ENCODE measurements at regions not wholly inside any gene's neighbourhood (a gene's known extent, or its start where the extent isn't known, plus 50 kb on each side); places are given as distances from the start of the nearest gene placed in this dataset.

GRCh38 chr6:48817333-48818051, 645.6 kb downstream of the MMUT start:
- Histone ChIP-seq H3K4me3 (replicated peaks; ENCODE audit: low read depth, low read length) (no peak overlapping the region), H3K36me3 (ENCODE audit: control insufficient read depth, insufficient read depth, low read length) (no peaks in the 10 kb centered on the region), H3K27me3 (replicated peaks; ENCODE audit: control insufficient read depth, insufficient read depth, low read length) (no peaks in the 10 kb centered on the region)
- DNase-seq (ENCODE audit: extremely low read depth, insufficient read length): no peak
- TF ChIP-seq CTCF (IDR thresholded peaks at IDR 0.05; ENCODE audit: insufficient read depth, low read length, poor library complexity, severe bottlenecking): no peak

GRCh38 chr6:48814957-48815356, 648.1 kb downstream of the MMUT start:
- no peaks in the 10 kb centered on the region for H3K36me3 ChIP-seq (ENCODE audit: control insufficient read depth, insufficient read depth, low read length)
- no peak for TF ChIP-seq CTCF (IDR thresholded peaks at IDR 0.05; ENCODE audit: insufficient read depth, low read length, poor library complexity, severe bottlenecking)
- H3K27me3 ChIP-seq (replicated peaks; ENCODE audit: control insufficient read depth, insufficient read depth, low read length): no peaks in the 10 kb centered on the region
- H3K4me3 ChIP-seq (replicated peaks; ENCODE audit: low read depth, low read length): no peak overlapping the region
- DNase-seq (ENCODE audit: extremely low read depth, insufficient read length): no peak

- no peak for TF ChIP-seq CTCF (IDR thresholded peaks at IDR 0.05; ENCODE audit: insufficient read depth, low read length, poor library complexity, severe bottlenecking)
- no peaks in the 10 kb centered on the region for H3K27me3 ChIP-seq (replicated peaks; ENCODE audit: control insufficient read depth, insufficient read depth, low read length)
These were observed 649.2 kb downstream of the MMUT start for GRCh38 chr6:48813836-48814235.

GRCh38 chr6:48809700-48810099, 653.4 kb downstream of the MMUT start:
- Histone ChIP-seq H3K27me3 (replicated peaks; ENCODE audit: control insufficient read depth, insufficient read depth, low read length) (no peaks in the 10 kb centered on the region), H3K36me3 (ENCODE audit: control insufficient read depth, insufficient read depth, low read length) (no peaks in the 10 kb centered on the region), H3K4me3 (replicated peaks; ENCODE audit: low read depth, low read length) (no peak overlapping the region)
- TF ChIP-seq CTCF (IDR thresholded peaks at IDR 0.05; ENCODE audit: insufficient read depth, low read length, poor library complexity, severe bottlenecking): no peak
- no peak for DNase-seq (ENCODE audit: extremely low read depth, insufficient read length)

More at GRCh38 chr6:48813836-48814235, 649.2 kb downstream of the MMUT start:
- no peaks in the 10 kb centered on the region for H3K36me3 ChIP-seq (ENCODE audit: control insufficient read depth, insufficient read depth, low read length)
- H3K4me3 ChIP-seq (replicated peaks; ENCODE audit: low read depth, low read length): no peak overlapping the region
- DNase-seq (ENCODE audit: extremely low read depth, insufficient read length): no peak

GRCh38 chr6:48809245-48809644, 653.8 kb downstream of the MMUT start:
- Histone ChIP-seq H3K27me3 (replicated peaks; ENCODE audit: control insufficient read depth, insufficient read depth, low read length) (no peaks in the 10 kb centered on the region), H3K36me3 (ENCODE audit: control insufficient read depth, insufficient read depth, low read length) (no peaks in the 10 kb centered on the region), H3K4me3 (replicated peaks; ENCODE audit: low read depth, low read length) (no peak overlapping the region)
- TF ChIP-seq CTCF (IDR thresholded peaks at IDR 0.05; ENCODE audit: insufficient read depth, low read length, poor library complexity, severe bottlenecking): no peak
- no peak for DNase-seq (ENCODE audit: extremely low read depth, insufficient read length)

GRCh38 chr6:48798296-48798695, 664.8 kb downstream of the MMUT start:
- DNase-seq (ENCODE audit: extremely low read depth, insufficient read length): no peak
- no peak overlapping the region for H3K4me3 ChIP-seq (replicated peaks; ENCODE audit: low read depth, low read length)
- H3K27me3 ChIP-seq (replicated peaks; ENCODE audit: control insufficient read depth, insufficient read depth, low read length): no peaks in the 10 kb centered on the region
- no peaks in the 10 kb centered on the region for H3K36me3 ChIP-seq (ENCODE audit: control insufficient read depth, insufficient read depth, low read length)
- no peak for TF ChIP-seq CTCF (IDR thresholded peaks at IDR 0.05; ENCODE audit: insufficient read depth, low read length, poor library complexity, severe bottlenecking)
